Esophagus muscularis mucosa (tissue), 4 donors: ENCODE measurements at regions not wholly inside any gene's neighbourhood (a gene's known extent, or its start where the extent isn't known, plus 50 kb on each side); places are given as distances from the start of the nearest gene placed in this dataset.

ENCODE experiments used
- DNase-seq: peaks from one replicate; pipeline ENCODE4 v3.0.0-alpha.2; 2017; ENCODE audit errors: extremely low spot score
- H3K27ac ChIP-seq, 4 donors: fragments of 200-600 bp; sonication (generic); replicated peaks in 1 of 4; 1 replicate in 3 of 4; 2 replicates in 1 of 4; pipeline ENCODE4 v1.5.1; 2016 to 2019; ENCODE audit warnings: mild to moderate bottlenecking in 1 of 4
- H3K27me3 ChIP-seq, 4 donors: fragments of 200-600 bp; sonication (generic); one replicate each; pipeline versions ENCODE4 v1.5.1 to v1.6.0; 2016 to 2019
- H3K36me3 ChIP-seq, 4 donors: fragments of 200-600 bp; sonication (generic); one replicate each; pipeline ENCODE4 v1.5.1; 2016 to 2019
- H3K4me1 ChIP-seq, 4 donors: fragments of 200-600 bp; sonication (generic); one replicate each; pipeline ENCODE4 v1.5.1; 2016 to 2019
- H3K4me3 ChIP-seq, 4 donors: fragments of 200-600 bp; sonication (generic); 1 replicate in 2 of 4; 2 replicates in 2 of 4; pipeline ENCODE4 v1.5.1; 2016 to 2019; ENCODE audit warnings: mild to moderate bottlenecking in 4 of 4, moderate library complexity in 1 of 4
- H3K9me3 ChIP-seq, 4 donors: fragments of 200-600 bp; sonication (generic); 1 replicate in 3 of 4; 2 replicates in 1 of 4; pipeline ENCODE4 v1.5.1; 2016 to 2019
- CTCF ChIP-seq, 3 experiments: fragments of 200-600 bp in 2 of 3; fragments of 450-650 bp in 1 of 3; sonication (generic) in 2 of 3; IDR thresholded peaks; one replicate each; pipeline ENCODE4 v1.5.1; 2017 to 2019; ENCODE audit warnings: antibody characterized with exemption in 3 of 3, mild to moderate bottlenecking in 2 of 3, moderate library complexity in 1 of 3
- EP300 ChIP-seq: sonication (generic); formaldehyde crosslinking; IDR thresholded peaks from one replicate; pipeline ENCODE4 v1.6.1; 2017; ENCODE audit warnings: antibody characterized with exemption
- POLR2A ChIP-seq: fragments of 450-650 bp; IDR thresholded peaks from one replicate; pipeline ENCODE4 v1.6.1; 2017; ENCODE audit warnings: antibody characterized with exemption, moderate library complexity, mild to moderate bottlenecking, low read depth
- POLR2AphosphoS5 ChIP-seq, 2 donors: sonication (generic); formaldehyde crosslinking; IDR thresholded peaks; one replicate each; pipeline ENCODE4 v1.6.1; 2017; ENCODE audit warnings: antibody characterized with exemption in 2 of 2
- WGBS: methylation state at CpG from one replicate; pipeline ENCODE4 v1.1.5; 2018; 5-methylcytosine and 5-hydroxymethylcytosine counted together
- intact Hi-C: fragments of 100-400 bp; cut with DNase I; formaldehyde crosslinking; loops from one replicate; pipeline ENCODE4 v1.15.1; 2023

- intact Hi-C loops, result no loop called here
- no peaks in the 10 kb centered on the region for H3K4me1 ChIP-seq
- WGBS, result 94% methylated on average over 7 of the region's 7 CpGs
- H3K27me3 ChIP-seq, result no peaks in the 10 kb centered on the region
- H3K4me3 ChIP-seq, result no peak overlapping the region
- DNase-seq, result no peak
- H3K9me3 ChIP-seq, result no peaks in the 10 kb centered on the region
- no peak overlapping the region for H3K27ac ChIP-seq
- TF ChIP-seq POLR2A, result no peak
- TF ChIP-seq POLR2AphosphoS5 (IDR thresholded peaks at IDR 0.05), result no peak
- no peaks in the 10 kb centered on the region for H3K36me3 ChIP-seq
Measured at GRCh38 chr12:43098766-43099550, 453.0 kb downstream of the ADAMTS20 start.

GRCh38 chr12:43098071-43098470, 453.9 kb downstream of the ADAMTS20 start:
- intact Hi-C loops, result no loop called here
- no peak for DNase-seq
- Histone ChIP-seq H3K27me3 (no peaks in the 10 kb centered on the region), H3K4me1 (no peaks in the 10 kb centered on the region), H3K4me3 (no peak overlapping the region), H3K36me3 (no peaks in the 10 kb centered on the region), H3K9me3 (no peaks in the 10 kb centered on the region), H3K27ac (no peak overlapping the region)
- no peak for TF ChIP-seq EP300
- TF ChIP-seq POLR2A, result no peak
- TF ChIP-seq CTCF (IDR thresholded peaks at IDR 0.05), result no peak
- TF ChIP-seq POLR2AphosphoS5 (IDR thresholded peaks at IDR 0.05), result no peak

- intact Hi-C loops, result no loop called here
- no peak overlapping the region for H3K27ac ChIP-seq
- H3K9me3 ChIP-seq, result no peaks in the 10 kb centered on the region
- TF ChIP-seq POLR2A, result no peak
- TF ChIP-seq EP300, result no peak
- TF ChIP-seq CTCF (IDR thresholded peaks at IDR 0.05), result no peak
- no peak for TF ChIP-seq POLR2AphosphoS5 (IDR thresholded peaks at IDR 0.05)
- no peak overlapping the region for H3K4me3 ChIP-seq
- H3K36me3 ChIP-seq, result no peaks in the 10 kb centered on the region
- no peak for DNase-seq
- WGBS, result 80% methylated on average over 1 of the region's 1 CpG
- no peaks in the 10 kb centered on the region for H3K27me3 ChIP-seq
- no peaks in the 10 kb centered on the region for H3K4me1 ChIP-seq
Measured at GRCh38 chr12:43097471-43097870, 454.5 kb downstream of the ADAMTS20 start.

GRCh38 chr12:43095669-43096280, 456.2 kb downstream of the ADAMTS20 start:
- H3K27ac ChIP-seq, result no peak overlapping the region
- H3K27me3 ChIP-seq, result no peaks in the 10 kb centered on the region
- no peak for DNase-seq
- no peaks in the 10 kb centered on the region for H3K36me3 ChIP-seq
- WGBS, result 72% methylated on average over 6 of the region's 6 CpGs
- intact Hi-C loops, result no loop called here
- no peak for TF ChIP-seq POLR2A
- TF ChIP-seq POLR2AphosphoS5 (IDR thresholded peaks at IDR 0.05), result no peak
- TF ChIP-seq CTCF (IDR thresholded peaks at IDR 0.05), result no peak
- no peak for TF ChIP-seq EP300
- no peaks in the 10 kb centered on the region for H3K9me3 ChIP-seq
- H3K4me1 ChIP-seq, result no peaks in the 10 kb centered on the region
- no peak overlapping the region for H3K4me3 ChIP-seq

GRCh38 chr12:43094886-43095575, 457.0 kb downstream of the ADAMTS20 start:
- no peak for TF ChIP-seq CTCF (IDR thresholded peaks at IDR 0.05)
- TF ChIP-seq EP300, result no peak
- no peak for TF ChIP-seq POLR2AphosphoS5 (IDR thresholded peaks at IDR 0.05)
- TF ChIP-seq POLR2A, result no peak
- Histone ChIP-seq H3K4me3 (no peak overlapping the region), H3K36me3 (no peaks in the 10 kb centered on the region), H3K4me1 (no peaks in the 10 kb centered on the region), H3K9me3 (no peaks in the 10 kb centered on the region), H3K27me3 (no peaks in the 10 kb centered on the region), H3K27ac (no peak overlapping the region)
- DNase-seq, result no peak
- 60% methylated on average over 2 of the region's 2 CpGs for WGBS
- intact Hi-C loops, result no loop called here
